ENCODE measurements at regions not wholly inside any gene's neighbourhood (a gene's known extent, or its start where the extent isn't known, plus 50 kb on each side); places are given as distances from the start of the nearest gene placed in this dataset.

GRCh38 chr7:81264116-81264515, 345.3 kb upstream of the SEMA3C start:
- Histone ChIP-seq H3K4me1 (ENCODE audit: insufficient read depth, low read length, poor library complexity, severe bottlenecking) (no peaks in the 10 kb centered on the region), H4K20me1 (ENCODE audit: insufficient read depth, low read length, poor library complexity, severe bottlenecking) (no peaks in the 10 kb centered on the region), H3K9me3 (ENCODE audit: insufficient read depth, low read depth, low read length) (no peaks in the 10 kb centered on the region; the same call in 1 of the 2 replicates), H3K4me2 (ENCODE audit: low read depth, low read length, poor library complexity, severe bottlenecking) (no peak overlapping the region), H3K9ac (ENCODE audit: low read depth, low read length, poor library complexity, severe bottlenecking) (no peak overlapping the region), H3K4me3 (ENCODE audit: low read length, poor library complexity, severe bottlenecking) (no peak overlapping the region), H3K27me3 (ENCODE audit: insufficient read depth, low read length, poor library complexity, severe bottlenecking) (no peaks in the 10 kb centered on the region), H3K79me2 (ENCODE audit: insufficient read depth, low read length) (no peaks in the 10 kb centered on the region), H3F3A (ENCODE audit: low read depth) (no peaks in the 10 kb centered on the region), H3K9me2 (replicated peaks; ENCODE audit: low read depth, low read length) (no peaks in the 10 kb centered on the region), H2AFZ (ENCODE audit: low read length) (no peak overlapping the region), H3K36me3 (ENCODE audit: insufficient read depth, low read length) (no peaks in the 10 kb centered on the region)
- TF ChIP-seq CTCF (conservative IDR thresholded peaks at IDR 0.05; ENCODE audit: low read length) (no peak), EZH2phosphoT487 (IDR thresholded peaks at IDR 0.05; ENCODE audit: borderline replicate concordance) (no peak)

- Histone ChIP-seq H3F3A (ENCODE audit: low read depth) (no peaks in the 10 kb centered on the region), H3K36me3 (ENCODE audit: insufficient read depth, low read length) (no peaks in the 10 kb centered on the region), H2AFZ (ENCODE audit: low read length) (no peak overlapping the region), H3K79me2 (ENCODE audit: insufficient read depth, low read length) (no peaks in the 10 kb centered on the region), H3K4me2 (ENCODE audit: low read depth, low read length, poor library complexity, severe bottlenecking) (no peak overlapping the region), H3K4me1 (ENCODE audit: insufficient read depth, low read length, poor library complexity, severe bottlenecking) (no peaks in the 10 kb centered on the region), H3K4me3 (ENCODE audit: low read length, poor library complexity, severe bottlenecking) (no peak overlapping the region), H3K9ac (ENCODE audit: low read depth, low read length, poor library complexity, severe bottlenecking) (no peak overlapping the region), H3K9me2 (replicated peaks; ENCODE audit: low read depth, low read length) (no peaks in the 10 kb centered on the region), H3K9me3 (ENCODE audit: insufficient read depth, low read depth, low read length) (no peaks in the 10 kb centered on the region; the same call in 1 of the 2 replicates), H4K20me1 (ENCODE audit: insufficient read depth, low read length, poor library complexity, severe bottlenecking) (no peaks in the 10 kb centered on the region), H3K27me3 (ENCODE audit: insufficient read depth, low read length, poor library complexity, severe bottlenecking) (no peaks in the 10 kb centered on the region)
- TF ChIP-seq CTCF (conservative IDR thresholded peaks at IDR 0.05; ENCODE audit: low read length) (no peak), EZH2phosphoT487 (IDR thresholded peaks at IDR 0.05; ENCODE audit: borderline replicate concordance) (no peak)
Observed at GRCh38 chr7:81260152-81260551, 341.3 kb upstream of the SEMA3C start.

GRCh38 chr7:81256991-81257390, 338.1 kb upstream of the SEMA3C start:
- Histone ChIP-seq H2AFZ (ENCODE audit: low read length) (no peak overlapping the region), H3K36me3 (ENCODE audit: insufficient read depth, low read length) (no peaks in the 10 kb centered on the region), H3K27me3 (ENCODE audit: insufficient read depth, low read length, poor library complexity, severe bottlenecking) (no peaks in the 10 kb centered on the region), H4K20me1 (ENCODE audit: insufficient read depth, low read length, poor library complexity, severe bottlenecking) (no peaks in the 10 kb centered on the region), H3K4me2 (ENCODE audit: low read depth, low read length, poor library complexity, severe bottlenecking) (no peak overlapping the region), H3K9me3 (ENCODE audit: insufficient read depth, low read depth, low read length) (no peaks in the 10 kb centered on the region), H3K9me2 (replicated peaks; ENCODE audit: low read depth, low read length) (no peaks in the 10 kb centered on the region), H3K4me1 (ENCODE audit: insufficient read depth, low read length, poor library complexity, severe bottlenecking) (no peaks in the 10 kb centered on the region), H3K4me3 (ENCODE audit: low read length, poor library complexity, severe bottlenecking) (no peak overlapping the region), H3K9ac (ENCODE audit: low read depth, low read length, poor library complexity, severe bottlenecking) (no peak overlapping the region), H3F3A (ENCODE audit: low read depth) (no peaks in the 10 kb centered on the region), H3K79me2 (ENCODE audit: insufficient read depth, low read length) (no peaks in the 10 kb centered on the region)
- no peak for TF ChIP-seq CTCF (conservative IDR thresholded peaks at IDR 0.05; ENCODE audit: low read length)
